ENCODE measurements at regions not wholly inside any gene's neighbourhood (a gene's known extent, or its start where the extent isn't known, plus 50 kb on each side); places are given as distances from the start of the nearest gene placed in this dataset.

DNA sequence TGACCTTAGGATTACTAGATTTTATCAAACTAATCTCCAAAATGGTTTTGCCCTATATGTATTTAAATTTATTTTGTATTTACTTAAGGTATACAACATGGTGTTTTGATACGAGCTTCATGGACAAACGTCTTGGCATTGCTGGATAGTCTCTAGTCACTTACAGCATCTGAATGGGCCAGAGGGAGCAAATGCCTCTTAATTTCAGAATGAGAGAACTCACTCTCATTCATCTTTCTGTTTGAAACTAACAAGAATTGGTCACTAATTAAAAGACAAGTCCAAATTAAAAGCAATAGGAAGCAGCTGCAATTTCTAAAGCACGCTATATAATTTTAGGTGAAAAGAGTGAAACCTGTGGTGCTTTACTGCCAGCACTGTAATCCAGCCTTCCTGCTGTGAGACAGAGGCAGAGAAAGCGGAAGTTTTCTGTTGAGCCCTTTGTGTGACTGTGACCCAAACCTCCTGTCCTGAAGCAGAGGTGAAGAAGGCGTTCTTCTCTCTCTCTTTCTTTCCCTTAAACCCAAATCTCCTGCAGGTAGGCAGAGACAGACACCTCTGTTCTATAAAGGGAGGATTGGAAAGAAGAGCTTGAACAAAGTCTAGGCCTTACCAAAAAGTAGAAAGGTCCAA is 184.6 kb upstream of the NAV3 start:
- Histone ChIP-seq H3K9ac (no peak overlapping the region), H3K27ac (ENCODE audit: low read depth in 2 of 2, low read length in 1 of 2) (no peak overlapping the region; a peak in 1 of 4 replicates), H3K27me3 (ENCODE audit: insufficient read depth) (no peaks in the 10 kb centered on the region), H4K20me1 (ENCODE audit: insufficient read depth) (no peaks in the 10 kb centered on the region), H3K4me3 (ENCODE audit: low read depth in 2 of 2, low read length in 1 of 2) (no peak overlapping the region), H3K4me1 (ENCODE audit: control insufficient read depth in 1 of 2, insufficient read depth in 2 of 2, low read depth in 1 of 2, low read length in 1 of 2) (no peaks in the 10 kb centered on the region; a peak in 1 of 4 replicates), H3K9me2 (no peaks in the 10 kb centered on the region), H3K36me3 (replicated peaks in 1 of 2; ENCODE audit: control insufficient read depth in 1 of 2, insufficient read depth in 2 of 2, low read length in 1 of 2) (no peaks in the 10 kb centered on the region), H3F3A (replicated peaks; ENCODE audit: insufficient read depth) (peaks cover 21% of the 10 kb centered on the region), H3K9me3 (no peaks in the 10 kb centered on the region), H3K79me2 (ENCODE audit: insufficient read depth) (no peaks in the 10 kb centered on the region), H3K4me2 (no peak overlapping the region), H2AFZ (ENCODE audit: low read depth) (no peak overlapping the region)
- TF ChIP-seq RFX5 (IDR thresholded peaks at IDR 0.05; ENCODE audit: low read length) = no peak
- TF ChIP-seq, protein P1, sequence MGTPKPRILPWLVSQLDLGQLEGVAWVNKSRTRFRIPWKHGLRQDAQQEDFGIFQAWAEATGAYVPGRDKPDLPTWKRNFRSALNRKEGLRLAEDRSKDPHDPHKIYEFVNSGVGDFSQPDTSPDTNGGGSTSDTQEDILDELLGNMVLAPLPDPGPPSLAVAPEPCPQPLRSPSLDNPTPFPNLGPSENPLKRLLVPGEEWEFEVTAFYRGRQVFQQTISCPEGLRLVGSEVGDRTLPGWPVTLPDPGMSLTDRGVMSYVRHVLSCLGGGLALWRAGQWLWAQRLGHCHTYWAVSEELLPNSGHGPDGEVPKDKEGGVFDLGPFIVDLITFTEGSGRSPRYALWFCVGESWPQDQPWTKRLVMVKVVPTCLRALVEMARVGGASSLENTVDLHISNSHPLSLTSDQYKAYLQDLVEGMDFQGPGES (IDR thresholded peaks at IDR 0.05; ENCODE audit: low read depth, low read length) = no peak
- WGBS (ENCODE audit: low lambda C conversion rate) = 54% methylated on average over 5 of the region's 5 CpGs
- ChIA-PET CTCF (no interaction called here), POLR2A (no interaction called here)
- no peak for DNase-seq

DNA sequence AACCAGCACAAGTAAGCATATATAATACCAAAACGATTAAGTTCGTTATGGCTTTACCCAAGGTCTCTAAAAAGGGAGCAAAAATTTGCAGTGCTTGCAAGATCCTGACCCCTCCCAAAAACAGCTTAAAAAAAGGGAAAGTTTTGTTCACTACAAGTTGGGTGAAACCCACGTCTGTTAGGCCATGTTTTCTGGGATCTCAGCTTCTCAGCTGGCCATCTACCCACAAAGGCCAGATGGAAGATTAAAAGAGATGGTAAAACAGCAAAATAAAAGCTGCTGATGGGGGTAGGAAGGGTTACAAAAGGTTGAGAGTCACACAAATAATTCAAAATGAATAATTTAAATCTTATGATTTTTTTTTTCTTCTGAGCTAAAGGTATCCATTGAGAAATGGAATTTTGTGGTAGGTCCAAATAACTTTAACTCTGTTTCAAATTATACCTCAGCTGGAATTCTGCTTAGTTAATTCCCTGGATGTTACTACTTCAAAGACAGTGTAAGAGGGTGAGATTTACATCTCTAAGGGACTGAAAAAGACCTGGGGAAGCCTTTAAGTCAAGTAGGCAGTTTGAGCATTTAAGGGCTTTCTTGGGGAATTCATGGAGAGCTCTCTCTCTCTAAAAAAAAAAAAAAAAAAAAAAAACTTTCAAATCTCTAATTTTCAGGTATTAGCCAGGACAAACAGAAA is 185.6 kb upstream of the NAV3 start:
- POLR2A ChIA-PET = no interaction called here
- Histone ChIP-seq H3K27ac (ENCODE audit: low read depth in 2 of 2, low read length in 1 of 2) (peak overlapping the region in 1 of 2 experiments; percentile 53; a peak in 1 of 4 replicates), H3K27me3 (ENCODE audit: insufficient read depth) (no peaks in the 10 kb centered on the region), H3K9me2 (no peaks in the 10 kb centered on the region), H3K9ac (no peak overlapping the region), H3K4me2 (no peak overlapping the region), H3K79me2 (ENCODE audit: insufficient read depth) (no peaks in the 10 kb centered on the region), H2AFZ (ENCODE audit: low read depth) (peak overlapping the region; percentile 26; the same call in 1 of the 2 replicates), H3K4me1 (ENCODE audit: control insufficient read depth in 1 of 2, insufficient read depth in 2 of 2, low read depth in 1 of 2, low read length in 1 of 2) (no peaks in the 10 kb centered on the region; a peak in 1 of 4 replicates), H3K9me3 (no peaks in the 10 kb centered on the region), H3K4me3 (ENCODE audit: low read depth in 2 of 2, low read length in 1 of 2) (no peak overlapping the region), H3F3A (replicated peaks; ENCODE audit: insufficient read depth) (peaks cover 26% of the 10 kb centered on the region), H4K20me1 (ENCODE audit: insufficient read depth) (no peaks in the 10 kb centered on the region), H3K36me3 (replicated peaks in 1 of 2; ENCODE audit: control insufficient read depth in 1 of 2, insufficient read depth in 2 of 2, low read length in 1 of 2) (no peaks in the 10 kb centered on the region)
- WGBS (ENCODE audit: low lambda C conversion rate) = 40% methylated on average over 3 of the region's 3 CpGs
- CTCF ChIA-PET = no interaction called here
- no peak for DNase-seq
- TF ChIP-seq RCOR1 (IDR thresholded peaks at IDR 0.05; ENCODE audit: low read length) = no peak
- TF ChIP-seq RAD21 (IDR thresholded peaks at IDR 0.05; ENCODE audit: low read length) = no peak
- TF ChIP-seq MXI1 (IDR thresholded peaks at IDR 0.05; ENCODE audit: low read depth, low read length) = no peak
- TF ChIP-seq, protein P2, sequence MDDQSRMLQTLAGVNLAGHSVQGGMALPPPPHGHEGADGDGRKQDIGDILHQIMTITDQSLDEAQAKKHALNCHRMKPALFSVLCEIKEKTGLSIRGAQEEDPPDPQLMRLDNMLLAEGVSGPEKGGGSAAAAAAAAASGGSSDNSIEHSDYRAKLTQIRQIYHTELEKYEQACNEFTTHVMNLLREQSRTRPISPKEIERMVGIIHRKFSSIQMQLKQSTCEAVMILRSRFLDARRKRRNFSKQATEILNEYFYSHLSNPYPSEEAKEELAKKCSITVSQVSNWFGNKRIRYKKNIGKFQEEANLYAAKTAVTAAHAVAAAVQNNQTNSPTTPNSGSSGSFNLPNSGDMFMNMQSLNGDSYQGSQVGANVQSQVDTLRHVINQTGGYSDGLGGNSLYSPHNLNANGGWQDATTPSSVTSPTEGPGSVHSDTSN (IDR thresholded peaks at IDR 0.05) = no peak
- no peak for TF ChIP-seq EZH2phosphoT487 (IDR thresholded peaks at IDR 0.05; ENCODE audit: borderline replicate concordance, low read depth)
- TF ChIP-seq, protein P3, sequence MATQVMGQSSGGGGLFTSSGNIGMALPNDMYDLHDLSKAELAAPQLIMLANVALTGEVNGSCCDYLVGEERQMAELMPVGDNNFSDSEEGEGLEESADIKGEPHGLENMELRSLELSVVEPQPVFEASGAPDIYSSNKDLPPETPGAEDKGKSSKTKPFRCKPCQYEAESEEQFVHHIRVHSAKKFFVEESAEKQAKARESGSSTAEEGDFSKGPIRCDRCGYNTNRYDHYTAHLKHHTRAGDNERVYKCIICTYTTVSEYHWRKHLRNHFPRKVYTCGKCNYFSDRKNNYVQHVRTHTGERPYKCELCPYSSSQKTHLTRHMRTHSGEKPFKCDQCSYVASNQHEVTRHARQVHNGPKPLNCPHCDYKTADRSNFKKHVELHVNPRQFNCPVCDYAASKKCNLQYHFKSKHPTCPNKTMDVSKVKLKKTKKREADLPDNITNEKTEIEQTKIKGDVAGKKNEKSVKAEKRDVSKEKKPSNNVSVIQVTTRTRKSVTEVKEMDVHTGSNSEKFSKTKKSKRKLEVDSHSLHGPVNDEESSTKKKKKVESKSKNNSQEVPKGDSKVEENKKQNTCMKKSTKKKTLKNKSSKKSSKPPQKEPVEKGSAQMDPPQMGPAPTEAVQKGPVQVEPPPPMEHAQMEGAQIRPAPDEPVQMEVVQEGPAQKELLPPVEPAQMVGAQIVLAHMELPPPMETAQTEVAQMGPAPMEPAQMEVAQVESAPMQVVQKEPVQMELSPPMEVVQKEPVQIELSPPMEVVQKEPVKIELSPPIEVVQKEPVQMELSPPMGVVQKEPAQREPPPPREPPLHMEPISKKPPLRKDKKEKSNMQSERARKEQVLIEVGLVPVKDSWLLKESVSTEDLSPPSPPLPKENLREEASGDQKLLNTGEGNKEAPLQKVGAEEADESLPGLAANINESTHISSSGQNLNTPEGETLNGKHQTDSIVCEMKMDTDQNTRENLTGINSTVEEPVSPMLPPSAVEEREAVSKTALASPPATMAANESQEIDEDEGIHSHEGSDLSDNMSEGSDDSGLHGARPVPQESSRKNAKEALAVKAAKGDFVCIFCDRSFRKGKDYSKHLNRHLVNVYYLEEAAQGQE (IDR thresholded peaks at IDR 0.05; ENCODE audit: low read depth, low read length) = no peak
- TF ChIP-seq, protein P1 (IDR thresholded peaks at IDR 0.05; ENCODE audit: low read depth, low read length) = no peak
- TF ChIP-seq YY1 (IDR thresholded peaks at IDR 0.05; ENCODE audit: low read depth) = no peak
- TF ChIP-seq, protein P4, sequence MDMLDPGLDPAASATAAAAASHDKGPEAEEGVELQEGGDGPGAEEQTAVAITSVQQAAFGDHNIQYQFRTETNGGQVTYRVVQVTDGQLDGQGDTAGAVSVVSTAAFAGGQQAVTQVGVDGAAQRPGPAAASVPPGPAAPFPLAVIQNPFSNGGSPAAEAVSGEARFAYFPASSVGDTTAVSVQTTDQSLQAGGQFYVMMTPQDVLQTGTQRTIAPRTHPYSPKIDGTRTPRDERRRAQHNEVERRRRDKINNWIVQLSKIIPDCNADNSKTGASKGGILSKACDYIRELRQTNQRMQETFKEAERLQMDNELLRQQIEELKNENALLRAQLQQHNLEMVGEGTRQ (IDR thresholded peaks at IDR 0.05; ENCODE audit: borderline replicate concordance, low read depth, low read length) = no peak
- TF ChIP-seq, protein P5, sequence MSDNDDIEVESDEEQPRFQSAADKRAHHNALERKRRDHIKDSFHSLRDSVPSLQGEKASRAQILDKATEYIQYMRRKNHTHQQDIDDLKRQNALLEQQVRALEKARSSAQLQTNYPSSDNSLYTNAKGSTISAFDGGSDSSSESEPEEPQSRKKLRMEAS (IDR thresholded peaks at IDR 0.05; ENCODE audit: low read depth) = no peak
- TF ChIP-seq, protein P6, sequence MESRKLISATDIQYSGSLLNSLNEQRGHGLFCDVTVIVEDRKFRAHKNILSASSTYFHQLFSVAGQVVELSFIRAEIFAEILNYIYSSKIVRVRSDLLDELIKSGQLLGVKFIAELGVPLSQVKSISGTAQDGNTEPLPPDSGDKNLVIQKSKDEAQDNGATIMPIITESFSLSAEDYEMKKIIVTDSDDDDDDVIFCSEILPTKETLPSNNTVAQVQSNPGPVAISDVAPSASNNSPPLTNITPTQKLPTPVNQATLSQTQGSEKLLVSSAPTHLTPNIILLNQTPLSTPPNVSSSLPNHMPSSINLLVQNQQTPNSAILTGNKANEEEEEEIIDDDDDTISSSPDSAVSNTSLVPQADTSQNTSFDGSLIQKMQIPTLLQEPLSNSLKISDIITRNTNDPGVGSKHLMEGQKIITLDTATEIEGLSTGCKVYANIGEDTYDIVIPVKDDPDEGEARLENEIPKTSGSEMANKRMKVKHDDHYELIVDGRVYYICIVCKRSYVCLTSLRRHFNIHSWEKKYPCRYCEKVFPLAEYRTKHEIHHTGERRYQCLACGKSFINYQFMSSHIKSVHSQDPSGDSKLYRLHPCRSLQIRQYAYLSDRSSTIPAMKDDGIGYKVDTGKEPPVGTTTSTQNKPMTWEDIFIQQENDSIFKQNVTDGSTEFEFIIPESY (IDR thresholded peaks at IDR 0.05; ENCODE audit: borderline replicate concordance, low read depth) = no peak
- no peak for TF ChIP-seq ELF1 (IDR thresholded peaks at IDR 0.05)
- no peak for TF ChIP-seq SIN3A (IDR thresholded peaks at IDR 0.05; ENCODE audit: borderline replicate concordance, low read depth, low read length)
- TF ChIP-seq TCF12 (IDR thresholded peaks at IDR 0.05) = no peak
